ENCODE measurements at regions not wholly inside any gene's neighbourhood (a gene's known extent, or its start where the extent isn't known, plus 50 kb on each side); places are given as distances from the start of the nearest gene placed in this dataset.

DNA sequence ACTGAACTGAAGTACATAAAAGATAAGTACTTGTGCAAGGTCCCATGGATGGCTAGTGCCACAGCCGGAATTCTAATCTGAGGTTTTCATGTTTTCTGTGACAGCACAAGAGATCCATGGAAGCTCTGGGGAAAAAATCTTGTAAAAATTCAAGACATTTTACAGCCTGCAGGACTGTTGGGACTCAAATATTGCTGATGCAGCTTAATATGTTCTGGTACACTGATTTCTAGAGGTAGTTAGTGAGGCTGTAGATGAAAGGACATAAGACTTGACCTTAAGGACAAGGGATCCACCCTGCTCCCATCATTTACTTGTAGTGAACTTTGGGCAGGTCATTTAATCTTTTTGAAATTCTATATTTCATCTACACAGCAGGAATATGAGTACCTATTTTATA is 390.4 kb downstream of the TLE4 start:
- TF ChIP-seq EP300 (IDR thresholded peaks at IDR 0.05) (no peak), POLR2A (IDR thresholded peaks at IDR 0.05; ENCODE audit: low read depth) (no peak), POLR2AphosphoS5 (IDR thresholded peaks at IDR 0.05) (no peak)
- TF ChIP-seq, protein P1, sequence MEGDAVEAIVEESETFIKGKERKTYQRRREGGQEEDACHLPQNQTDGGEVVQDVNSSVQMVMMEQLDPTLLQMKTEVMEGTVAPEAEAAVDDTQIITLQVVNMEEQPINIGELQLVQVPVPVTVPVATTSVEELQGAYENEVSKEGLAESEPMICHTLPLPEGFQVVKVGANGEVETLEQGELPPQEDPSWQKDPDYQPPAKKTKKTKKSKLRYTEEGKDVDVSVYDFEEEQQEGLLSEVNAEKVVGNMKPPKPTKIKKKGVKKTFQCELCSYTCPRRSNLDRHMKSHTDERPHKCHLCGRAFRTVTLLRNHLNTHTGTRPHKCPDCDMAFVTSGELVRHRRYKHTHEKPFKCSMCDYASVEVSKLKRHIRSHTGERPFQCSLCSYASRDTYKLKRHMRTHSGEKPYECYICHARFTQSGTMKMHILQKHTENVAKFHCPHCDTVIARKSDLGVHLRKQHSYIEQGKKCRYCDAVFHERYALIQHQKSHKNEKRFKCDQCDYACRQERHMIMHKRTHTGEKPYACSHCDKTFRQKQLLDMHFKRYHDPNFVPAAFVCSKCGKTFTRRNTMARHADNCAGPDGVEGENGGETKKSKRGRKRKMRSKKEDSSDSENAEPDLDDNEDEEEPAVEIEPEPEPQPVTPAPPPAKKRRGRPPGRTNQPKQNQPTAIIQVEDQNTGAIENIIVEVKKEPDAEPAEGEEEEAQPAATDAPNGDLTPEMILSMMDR (IDR thresholded peaks at IDR 0.05) = no peak
